ENCODE measurements at regions not wholly inside any gene's neighbourhood (a gene's known extent, or its start where the extent isn't known, plus 50 kb on each side); places are given as distances from the start of the nearest gene placed in this dataset.

DNA sequence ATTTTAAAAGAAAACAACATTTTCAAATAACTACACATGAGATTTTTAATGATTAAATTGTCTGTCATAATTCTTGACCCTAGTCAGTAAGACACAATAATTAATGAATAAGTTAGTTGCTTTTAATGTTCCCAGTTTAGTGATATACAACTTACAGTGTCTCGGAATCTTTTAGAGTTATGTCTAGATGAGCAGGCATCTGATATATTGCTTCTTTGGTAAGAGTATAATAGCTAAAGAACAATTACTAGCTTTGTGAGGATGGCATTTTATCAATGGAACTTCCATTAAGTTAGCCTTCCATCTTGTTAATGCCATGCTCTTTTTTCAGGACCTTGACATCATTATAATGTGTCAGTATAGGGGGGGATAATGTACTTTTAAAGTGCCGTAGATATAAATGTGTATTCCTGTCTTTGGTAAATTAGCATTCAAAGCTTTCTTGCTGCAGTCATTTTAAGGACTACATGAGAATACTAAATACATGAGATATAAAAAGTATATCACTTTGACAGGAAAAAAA is 425.1 kb downstream of the PDHA2 start:
- DNase-seq (ENCODE audit: low spot score) (no peak), ATAC-seq (ENCODE audit: low FRiP score) (no peak)
- TF ChIP-seq CTCF (IDR thresholded peaks at IDR 0.05): no peak

- no peak for TF ChIP-seq CTCF (IDR thresholded peaks at IDR 0.05)
- DNase-seq (ENCODE audit: low spot score) (no peak), ATAC-seq (ENCODE audit: low FRiP score) (no peak)
These were observed 453.9 kb downstream of the PDHA2 start for GRCh38 chr4:96293806-96294205.

GRCh38 chr4:96295143-96295741 is 455.3 kb downstream of the PDHA2 start:
- TF ChIP-seq CTCF (IDR thresholded peaks at IDR 0.05): no peak
- ATAC-seq (ENCODE audit: low FRiP score) (peak; percentile 70), DNase-seq (ENCODE audit: low spot score) (no peak)

DNA sequence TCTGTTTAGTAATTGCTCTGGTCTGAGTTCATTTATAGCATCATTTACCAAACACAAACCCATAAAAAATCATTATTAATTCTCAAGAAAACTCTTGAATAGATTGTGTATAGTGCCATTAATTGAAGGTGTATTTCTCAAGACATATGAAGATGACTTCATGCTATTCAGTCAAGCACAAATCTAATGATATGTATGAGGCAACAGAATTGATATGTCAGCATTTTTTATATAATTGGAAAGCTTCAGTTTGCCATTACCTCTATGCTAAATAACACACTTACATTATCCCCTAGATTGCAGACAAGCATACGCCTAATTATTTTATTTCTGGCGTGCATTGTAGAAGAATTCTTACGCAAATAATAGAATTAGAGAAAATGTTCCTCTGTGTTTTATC is 461.8 kb downstream of the PDHA2 start:
- no peak for TF ChIP-seq CTCF (IDR thresholded peaks at IDR 0.05)
- ATAC-seq (ENCODE audit: low FRiP score) (no peak), DNase-seq (ENCODE audit: low spot score) (no peak)

- ATAC-seq (ENCODE audit: low FRiP score): no peak
- TF ChIP-seq CTCF (IDR thresholded peaks at IDR 0.05): no peak
- DNase-seq (ENCODE audit: low spot score): no peak
These were observed 465.1 kb downstream of the PDHA2 start for GRCh38 chr4:96305030-96305429.

DNA sequence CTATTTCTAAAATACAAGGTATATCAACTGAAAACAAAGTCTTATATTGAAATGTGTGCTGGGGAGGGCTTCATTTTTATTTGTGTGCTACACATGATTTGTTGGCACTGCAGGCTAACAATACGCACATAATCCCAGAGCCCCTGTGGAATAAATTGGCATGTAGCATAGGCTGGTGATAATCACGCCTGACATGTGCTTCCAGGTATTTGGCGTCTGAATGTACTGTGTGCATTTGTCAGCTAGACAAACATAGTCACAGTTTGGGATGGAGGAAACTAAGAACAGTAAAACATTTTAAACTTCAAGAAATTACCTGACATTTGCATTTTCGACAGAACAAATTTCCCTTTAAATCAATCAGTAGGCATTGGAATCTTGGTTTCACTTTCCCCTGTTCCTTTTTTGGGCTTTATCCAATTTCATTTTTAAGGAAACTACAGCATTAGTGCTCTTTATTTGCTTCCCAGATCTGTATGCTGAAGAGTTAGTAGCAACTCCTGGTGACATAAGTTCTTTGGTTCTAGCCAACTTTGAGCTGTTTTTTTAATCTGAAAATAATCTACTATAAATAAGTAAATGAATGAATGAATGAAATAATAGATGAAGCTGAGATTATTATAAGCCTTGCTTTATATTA is 472.3 kb downstream of the PDHA2 start:
- no peak for DNase-seq (ENCODE audit: low spot score)
- TF ChIP-seq CTCF (IDR thresholded peaks at IDR 0.05): no peak
- ATAC-seq (ENCODE audit: low FRiP score): no peak

DNA sequence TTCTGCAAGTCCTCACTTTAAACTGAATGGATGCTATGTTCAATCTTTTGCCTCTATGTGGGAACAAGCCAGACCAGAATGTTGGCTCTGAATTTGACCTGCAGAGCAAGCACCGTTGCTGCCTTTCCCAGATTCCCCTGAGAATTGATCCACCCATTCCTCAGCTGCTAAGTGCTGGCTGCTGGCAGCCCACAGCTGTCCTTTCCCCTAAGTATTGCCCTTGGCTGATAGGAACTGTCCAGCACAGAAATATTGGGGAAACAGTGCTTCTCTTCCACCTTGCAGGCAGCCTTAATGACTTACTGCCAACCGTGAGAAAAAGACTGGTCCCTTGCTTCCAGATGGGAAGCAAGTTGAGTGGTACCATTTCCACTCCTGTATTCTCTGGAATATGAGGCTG is 475.9 kb downstream of the PDHA2 start:
- no peak for ATAC-seq (ENCODE audit: low FRiP score)
- no peak for TF ChIP-seq CTCF (IDR thresholded peaks at IDR 0.05)
- no peak for DNase-seq (ENCODE audit: low spot score)

Measured in omental fat pad (tissue), 3 donors.